HUES48 (cell line): ENCODE measurements at regions not wholly inside any gene's neighbourhood (a gene's known extent, or its start where the extent isn't known, plus 50 kb on each side); places are given as distances from the start of the nearest gene placed in this dataset.
"Not testable (repeated sequence)": the region's sequence is repeated elsewhere in the genome, so short reads cannot be mapped to it uniquely, and the experiment has no call there.

ENCODE experiments used
- H3K27ac ChIP-seq: one replicate; pipeline ENCODE4 v1.7.0; 2013; ENCODE audit warnings: low read depth, low read length, inconsistent platforms
- H3K27me3 ChIP-seq: 2 replicates; pipeline ENCODE4 v1.6.1; 2013; ENCODE audit warnings: mild to moderate bottlenecking, low read length; ENCODE audit not compliant: control insufficient read depth, insufficient read depth
- H3K36me3 ChIP-seq: 2 replicates; pipeline ENCODE4 v1.6.1; 2013; ENCODE audit warnings: low read length; ENCODE audit not compliant: control insufficient read depth, insufficient read depth
- H3K4me1 ChIP-seq: 2 replicates; pipeline ENCODE4 v1.6.1; 2013; ENCODE audit warnings: mild to moderate bottlenecking, low read length; ENCODE audit not compliant: control insufficient read depth, insufficient read depth
- H3K4me3 ChIP-seq: 2 replicates; pipeline ENCODE4 v1.5.1; 2013; ENCODE audit warnings: mild to moderate bottlenecking, low read depth, low read length
- H3K9ac ChIP-seq: 2 replicates; pipeline ENCODE4 v1.6.1; 2013; ENCODE audit warnings: mild to moderate bottlenecking, low read depth, low read length, moderate library complexity
- H3K9me3 ChIP-seq: 2 replicates; pipeline ENCODE4 v1.6.1; 2013; ENCODE audit warnings: low read length; ENCODE audit not compliant: control insufficient read depth, insufficient read depth

GRCh38 chr4:123537906-123538402 is 141.4 kb downstream of the SPRY1 start:
- not testable (repeated sequence) for H3K4me1 ChIP-seq, H3K27ac ChIP-seq, H3K9ac ChIP-seq, H3K27me3 ChIP-seq, H3K4me3 ChIP-seq, H3K9me3 ChIP-seq, H3K36me3 ChIP-seq

GRCh38 chr4:123545667-123546572 is 149.3 kb downstream of the SPRY1 start:
- Histone ChIP-seq H3K36me3 (no peaks in the 10 kb centered on the region), H3K9ac (no peak overlapping the region; the same call in 1 of the 2 replicates), H3K9me3 (no peaks in the 10 kb centered on the region), H3K27me3 (peaks cover 5% of the 10 kb centered on the region; the same call in 1 of the 2 replicates), H3K4me1 (peaks cover 30% of the 10 kb centered on the region), H3K27ac (no peak overlapping the region), H3K4me3 (no peak overlapping the region)

- Histone ChIP-seq H3K4me3 (no peak overlapping the region), H3K9me3 (no peaks in the 10 kb centered on the region), H3K27me3 (peaks cover 5% of the 10 kb centered on the region; the same call in 1 of the 2 replicates), H3K27ac (no peak overlapping the region), H3K4me1 (peaks cover 30% of the 10 kb centered on the region), H3K36me3 (no peaks in the 10 kb centered on the region), H3K9ac (no peak overlapping the region; the same call in 1 of the 2 replicates)
Observed at GRCh38 chr4:123546573-123547060, 150.0 kb downstream of the SPRY1 start.

GRCh38 chr4:123547216-123548165 is 150.9 kb downstream of the SPRY1 start:
- Histone ChIP-seq H3K27ac (peak overlapping the region; percentile 29), H3K4me3 (peak overlapping the region; percentile 20), H3K9ac (peak overlapping the region; percentile 3; the same call in 1 of the 2 replicates), H3K27me3 (peaks cover 5% of the 10 kb centered on the region; the same call in 1 of the 2 replicates), H3K9me3 (no peaks in the 10 kb centered on the region), H3K36me3 (no peaks in the 10 kb centered on the region), H3K4me1 (peaks cover 30% of the 10 kb centered on the region)

GRCh38 chr4:123553279-123553678 is 156.7 kb downstream of the SPRY1 start:
- no peaks in the 10 kb centered on the region for H3K36me3 ChIP-seq
- H3K27ac ChIP-seq: no peak overlapping the region
- H3K27me3 ChIP-seq: 0 out of 2 replicates have a peak, but pooled peaks cover under 1% of the 10 kb centered on the region
- H3K9me3 ChIP-seq: no peaks in the 10 kb centered on the region
- no peak overlapping the region for H3K9ac ChIP-seq
- peaks cover 19% of the 10 kb centered on the region for H3K4me1 ChIP-seq
- H3K4me3 ChIP-seq: no peak overlapping the region

- no peaks in the 10 kb centered on the region for H3K9me3 ChIP-seq
- peaks cover 21% of the 10 kb centered on the region for H3K4me1 ChIP-seq
- H3K27ac ChIP-seq: no peak overlapping the region
- H3K4me3 ChIP-seq: no peak overlapping the region
- H3K27me3 ChIP-seq: no peaks in the 10 kb centered on the region
- no peak overlapping the region for H3K9ac ChIP-seq
- H3K36me3 ChIP-seq: no peaks in the 10 kb centered on the region
Observed at GRCh38 chr4:123553733-123554637, 157.4 kb downstream of the SPRY1 start.

GRCh38 chr4:123554801-123555232 is 158.2 kb downstream of the SPRY1 start:
- H3K36me3 ChIP-seq: no peaks in the 10 kb centered on the region
- H3K9ac ChIP-seq: no peak overlapping the region
- peaks cover 30% of the 10 kb centered on the region for H3K4me1 ChIP-seq
- H3K27me3 ChIP-seq: no peaks in the 10 kb centered on the region
- H3K4me3 ChIP-seq: no peak overlapping the region
- H3K9me3 ChIP-seq: no peaks in the 10 kb centered on the region
- no peak overlapping the region for H3K27ac ChIP-seq

DNA sequence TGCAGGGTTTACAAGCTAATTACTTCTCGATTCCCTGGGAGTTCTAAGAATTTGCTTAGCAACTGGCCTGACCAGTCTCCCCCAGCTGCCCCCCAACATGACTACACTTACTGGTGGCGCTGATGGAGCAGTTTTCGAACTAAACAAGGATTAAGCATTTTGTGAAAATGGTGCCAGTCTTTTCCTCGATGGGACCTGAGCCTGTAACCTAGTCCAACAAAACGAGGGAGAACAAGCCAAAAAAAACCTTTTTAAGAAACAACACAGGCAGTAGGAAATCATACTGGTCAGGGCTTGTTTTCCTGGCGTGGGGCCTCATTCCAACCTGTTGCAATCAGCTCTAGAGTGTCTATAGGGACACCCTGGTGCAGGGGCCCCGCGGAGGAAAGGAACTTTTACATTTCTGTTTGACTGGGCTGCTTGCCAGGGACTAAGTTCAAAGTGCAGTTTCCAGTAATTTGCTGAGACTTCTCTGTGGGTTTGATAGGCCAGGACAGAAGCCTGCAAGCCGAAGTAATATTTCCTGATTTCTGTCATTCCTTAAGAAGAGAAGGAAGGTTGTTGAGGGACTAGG is 158.7 kb downstream of the SPRY1 start:
- Histone ChIP-seq H3K9ac (no peak overlapping the region), H3K36me3 (no peaks in the 10 kb centered on the region), H3K27me3 (no peaks in the 10 kb centered on the region), H3K9me3 (no peaks in the 10 kb centered on the region), H3K27ac (no peak overlapping the region), H3K4me1 (peaks cover 34% of the 10 kb centered on the region), H3K4me3 (no peak overlapping the region)

- no peak overlapping the region for H3K27ac ChIP-seq
- H3K27me3 ChIP-seq: no peaks in the 10 kb centered on the region
- peaks cover 34% of the 10 kb centered on the region for H3K4me1 ChIP-seq
- no peak overlapping the region for H3K9ac ChIP-seq
- H3K9me3 ChIP-seq: no peaks in the 10 kb centered on the region
- no peaks in the 10 kb centered on the region for H3K36me3 ChIP-seq
- no peak overlapping the region for H3K4me3 ChIP-seq
Observed at GRCh38 chr4:123555807-123556273, 159.2 kb downstream of the SPRY1 start.
